ENCODE measurements at regions not wholly inside any gene's neighbourhood (a gene's known extent, or its start where the extent isn't known, plus 50 kb on each side); places are given as distances from the start of the nearest gene placed in this dataset.
"Not testable (repeated sequence)": the region's sequence is repeated elsewhere in the genome, so short reads cannot be mapped to it uniquely, and the experiment has no call there.

GRCh38 chr15:46956881-46957280 lies 760.4 kb upstream of the SEMA6D start:
- 59 to 85% (median 75%) methylated on average over 1 of the region's 1 CpG for WGBS, 4 donors
- Histone ChIP-seq H3K36me3 (replicated peaks in 1 of 2) (no peaks in the 10 kb centered on the region), H3K27ac (no peak overlapping the region), H3K4me1 (replicated peaks in 1 of 2) (no peaks in the 10 kb centered on the region), H3K4me3 (no peak overlapping the region), H3K9me3 (replicated peaks in 1 of 3) (no peaks in the 10 kb centered on the region), H3K27me3 (no peaks in the 10 kb centered on the region)
- intact Hi-C loops (cut with DNase I), result no loop called here
- DNase-seq, result no peak
- TF ChIP-seq POLR2A (IDR thresholded peaks at IDR 0.05) (no peak), CTCF (IDR thresholded peaks at IDR 0.05) (no peak)

GRCh38 chr15:46960581-46960980 lies 756.7 kb upstream of the SEMA6D start:
- H3K36me3 ChIP-seq (replicated peaks in 1 of 2), result no peaks in the 10 kb centered on the region
- TF ChIP-seq CTCF (IDR thresholded peaks at IDR 0.05) (no peak), POLR2A (IDR thresholded peaks at IDR 0.05) (no peak)
- WGBS, 4 donors, result 79 to 85% (median 84%) methylated on average over 3 of the region's 3 CpGs

GRCh38 chr15:46961795-46962194 lies 755.5 kb upstream of the SEMA6D start:
- no peak for DNase-seq
- no peaks in the 10 kb centered on the region for H3K27me3 ChIP-seq
- H3K4me3 ChIP-seq, result no peak overlapping the region
- no peaks in the 10 kb centered on the region for H3K4me1 ChIP-seq (replicated peaks in 1 of 2)
- intact Hi-C loops (cut with DNase I), result no loop called here
- no peaks in the 10 kb centered on the region for H3K9me3 ChIP-seq (replicated peaks in 1 of 3)
- H3K27ac ChIP-seq, result no peak overlapping the region
- TF ChIP-seq POLR2A (IDR thresholded peaks at IDR 0.05), result no peak
- no peak for TF ChIP-seq CTCF (IDR thresholded peaks at IDR 0.05)
- no peaks in the 10 kb centered on the region for H3K36me3 ChIP-seq (replicated peaks in 1 of 2)

More at GRCh38 chr15:46960581-46960980, 756.7 kb upstream of the SEMA6D start:
- Histone ChIP-seq H3K4me1 (replicated peaks in 1 of 2) (no peaks in the 10 kb centered on the region), H3K9me3 (replicated peaks in 1 of 3) (no peaks in the 10 kb centered on the region), H3K27ac (no peak overlapping the region), H3K4me3 (no peak overlapping the region), H3K27me3 (no peaks in the 10 kb centered on the region)
- intact Hi-C loops (cut with DNase I), result no loop called here
- DNase-seq, result no peak

GRCh38 chr15:46988055-46988454 lies 729.2 kb upstream of the SEMA6D start:
- H3K27ac ChIP-seq; H3K27me3 ChIP-seq; DNase-seq; H3K4me3 ChIP-seq; H3K4me1 ChIP-seq (replicated peaks in 1 of 2); H3K36me3 ChIP-seq (replicated peaks in 1 of 2); H3K9me3 ChIP-seq (replicated peaks in 1 of 3); intact Hi-C loops (cut with DNase I): not testable (repeated sequence)
- 75 to 93% (median 86%) methylated on average over 1 to 2 of the region's 2 CpGs for WGBS, 4 donors

GRCh38 chr15:46996359-46996758 lies 720.9 kb upstream of the SEMA6D start:
- no peak for DNase-seq
- 71 to 100% (median 85%) methylated on average over 2 to 3 of the region's 3 CpGs for WGBS, 4 donors
- no peaks in the 10 kb centered on the region for H3K27me3 ChIP-seq
- no peaks in the 10 kb centered on the region for H3K4me1 ChIP-seq (replicated peaks in 1 of 2)
- intact Hi-C loops (cut with DNase I), result no loop called here
- no peak overlapping the region for H3K27ac ChIP-seq
- H3K9me3 ChIP-seq (replicated peaks in 1 of 3), result no peaks in the 10 kb centered on the region
- TF ChIP-seq POLR2A (IDR thresholded peaks at IDR 0.05), result no peak
- no peak for TF ChIP-seq CTCF (IDR thresholded peaks at IDR 0.05)
- H3K36me3 ChIP-seq (replicated peaks in 1 of 2), result no peaks in the 10 kb centered on the region
- no peak overlapping the region for H3K4me3 ChIP-seq

All from adrenal gland (tissue), 9 donors.